ENCODE measurements at regions not wholly inside any gene's neighbourhood (a gene's known extent, or its start where the extent isn't known, plus 50 kb on each side); places are given as distances from the start of the nearest gene placed in this dataset.
"Not testable (repeated sequence)": the region's sequence is repeated elsewhere in the genome, so short reads cannot be mapped to it uniquely, and the experiment has no call there.

- H3K4me3 ChIP-seq (ENCODE audit: insufficient read depth, low read depth, low read length), result no peak overlapping the region
- no peaks in the 10 kb centered on the region for H3K27me3 ChIP-seq (ENCODE audit: control insufficient read depth, insufficient read depth, low read length)
- no peak for DNase-seq
- H3K36me3 ChIP-seq (replicated peaks; ENCODE audit: control insufficient read depth, insufficient read depth, low read length), result no peaks in the 10 kb centered on the region
Observed at GRCh38 chr1:70587872-70588366, 176.9 kb downstream of the CTH start.

- DNase-seq; H3K4me3 ChIP-seq (ENCODE audit: insufficient read depth, low read depth, low read length); H3K27me3 ChIP-seq (ENCODE audit: control insufficient read depth, insufficient read depth, low read length); H3K36me3 ChIP-seq (replicated peaks; ENCODE audit: control insufficient read depth, insufficient read depth, low read length): not testable (repeated sequence)
Observed at GRCh38 chr1:70593551-70593950, 182.5 kb downstream of the CTH start.

- no peak for DNase-seq
- no peaks in the 10 kb centered on the region for H3K36me3 ChIP-seq (replicated peaks; ENCODE audit: control insufficient read depth, insufficient read depth, low read length)
- no peak overlapping the region for H3K4me3 ChIP-seq (ENCODE audit: insufficient read depth, low read depth, low read length)
- H3K27me3 ChIP-seq (ENCODE audit: control insufficient read depth, insufficient read depth, low read length), result no peaks in the 10 kb centered on the region
Observed at GRCh38 chr1:70608815-70609214, 197.7 kb downstream of the CTH start.

- DNase-seq; H3K4me3 ChIP-seq (ENCODE audit: insufficient read depth, low read depth, low read length); H3K36me3 ChIP-seq (replicated peaks; ENCODE audit: control insufficient read depth, insufficient read depth, low read length); H3K27me3 ChIP-seq (ENCODE audit: control insufficient read depth, insufficient read depth, low read length): not testable (repeated sequence)
Observed at GRCh38 chr1:70610164-70610563, 199.1 kb downstream of the CTH start.

GRCh38 chr1:70616946-70617345 is 205.9 kb downstream of the CTH start:
- H3K27me3 ChIP-seq (ENCODE audit: control insufficient read depth, insufficient read depth, low read length), result no peaks in the 10 kb centered on the region
- DNase-seq, result no peak
- H3K36me3 ChIP-seq (replicated peaks; ENCODE audit: control insufficient read depth, insufficient read depth, low read length), result no peaks in the 10 kb centered on the region
- H3K4me3 ChIP-seq (ENCODE audit: insufficient read depth, low read depth, low read length), result no peak overlapping the region

- H3K36me3 ChIP-seq (replicated peaks; ENCODE audit: control insufficient read depth, insufficient read depth, low read length), result no peaks in the 10 kb centered on the region
- DNase-seq, result peak; percentile 2
Observed at GRCh38 chr1:70617728-70618127, 206.7 kb downstream of the CTH start.

GRCh38 chr1:70627910-70628309 is 216.8 kb downstream of the CTH start:
- H3K27me3 ChIP-seq (ENCODE audit: control insufficient read depth, insufficient read depth, low read length), result no peaks in the 10 kb centered on the region
- DNase-seq, result no peak

More at GRCh38 chr1:70617728-70618127, 206.7 kb downstream of the CTH start:
- Histone ChIP-seq H3K27me3 (ENCODE audit: control insufficient read depth, insufficient read depth, low read length) (no peaks in the 10 kb centered on the region; the same call in 1 of the 2 replicates), H3K4me3 (ENCODE audit: insufficient read depth, low read depth, low read length) (no peak overlapping the region)

GRCh38 chr1:70628973-70629372 is 217.9 kb downstream of the CTH start:
- no peaks in the 10 kb centered on the region for H3K36me3 ChIP-seq (replicated peaks; ENCODE audit: control insufficient read depth, insufficient read depth, low read length)
- no peak for DNase-seq

More at GRCh38 chr1:70627910-70628309, 216.8 kb downstream of the CTH start:
- no peak overlapping the region for H3K4me3 ChIP-seq (ENCODE audit: insufficient read depth, low read depth, low read length)
- no peaks in the 10 kb centered on the region for H3K36me3 ChIP-seq (replicated peaks; ENCODE audit: control insufficient read depth, insufficient read depth, low read length)

GRCh38 chr1:70633004-70633403 is 221.9 kb downstream of the CTH start:
- no peaks in the 10 kb centered on the region for H3K36me3 ChIP-seq (replicated peaks; ENCODE audit: control insufficient read depth, insufficient read depth, low read length)
- H3K4me3 ChIP-seq (ENCODE audit: insufficient read depth, low read depth, low read length), result no peak overlapping the region
- no peak for DNase-seq
- no peaks in the 10 kb centered on the region for H3K27me3 ChIP-seq (ENCODE audit: control insufficient read depth, insufficient read depth, low read length)

More at GRCh38 chr1:70628973-70629372, 217.9 kb downstream of the CTH start:
- Histone ChIP-seq H3K27me3 (ENCODE audit: control insufficient read depth, insufficient read depth, low read length) (no peaks in the 10 kb centered on the region), H3K4me3 (ENCODE audit: insufficient read depth, low read depth, low read length) (no peak overlapping the region)

- Histone ChIP-seq H3K27me3 (ENCODE audit: control insufficient read depth, insufficient read depth, low read length) (no peaks in the 10 kb centered on the region), H3K4me3 (ENCODE audit: insufficient read depth, low read depth, low read length) (no peak overlapping the region), H3K36me3 (replicated peaks; ENCODE audit: control insufficient read depth, insufficient read depth, low read length) (no peaks in the 10 kb centered on the region)
- DNase-seq, result no peak
Observed at GRCh38 chr1:70635868-70636267, 224.8 kb downstream of the CTH start.

- H3K36me3 ChIP-seq (replicated peaks; ENCODE audit: control insufficient read depth, insufficient read depth, low read length), result no peaks in the 10 kb centered on the region
- no peak overlapping the region for H3K4me3 ChIP-seq (ENCODE audit: insufficient read depth, low read depth, low read length)
- no peaks in the 10 kb centered on the region for H3K27me3 ChIP-seq (ENCODE audit: control insufficient read depth, insufficient read depth, low read length)
Observed at GRCh38 chr1:70641868-70642267, 230.8 kb downstream of the CTH start.

GRCh38 chr1:70656361-70656760 is 245.3 kb downstream of the CTH start:
- Histone ChIP-seq H3K27me3 (ENCODE audit: control insufficient read depth, insufficient read depth, low read length) (no peaks in the 10 kb centered on the region), H3K4me3 (ENCODE audit: insufficient read depth, low read depth, low read length) (no peak overlapping the region), H3K36me3 (replicated peaks; ENCODE audit: control insufficient read depth, insufficient read depth, low read length) (no peaks in the 10 kb centered on the region)
- DNase-seq, result no peak

More at GRCh38 chr1:70641868-70642267, 230.8 kb downstream of the CTH start:
- no peak for DNase-seq

GRCh38 chr1:70659891-70660290 is 248.8 kb downstream of the CTH start:
- H3K27me3 ChIP-seq (ENCODE audit: control insufficient read depth, insufficient read depth, low read length), result no peaks in the 10 kb centered on the region
- H3K4me3 ChIP-seq (ENCODE audit: insufficient read depth, low read depth, low read length), result no peak overlapping the region
- H3K36me3 ChIP-seq (replicated peaks; ENCODE audit: control insufficient read depth, insufficient read depth, low read length), result no peaks in the 10 kb centered on the region
- DNase-seq, result no peak

- no peaks in the 10 kb centered on the region for H3K27me3 ChIP-seq (ENCODE audit: control insufficient read depth, insufficient read depth, low read length)
- no peaks in the 10 kb centered on the region for H3K36me3 ChIP-seq (replicated peaks; ENCODE audit: control insufficient read depth, insufficient read depth, low read length)
- no peak overlapping the region for H3K4me3 ChIP-seq (ENCODE audit: insufficient read depth, low read depth, low read length)
- no peak for DNase-seq
Observed at GRCh38 chr1:70666381-70667140, 255.5 kb downstream of the CTH start.

GRCh38 chr1:70667494-70668170 is 256.6 kb downstream of the CTH start:
- no peak for DNase-seq
- no peak overlapping the region for H3K4me3 ChIP-seq (ENCODE audit: insufficient read depth, low read depth, low read length)
- H3K27me3 ChIP-seq (ENCODE audit: control insufficient read depth, insufficient read depth, low read length), result no peaks in the 10 kb centered on the region
- no peaks in the 10 kb centered on the region for H3K36me3 ChIP-seq (replicated peaks; ENCODE audit: control insufficient read depth, insufficient read depth, low read length)
